ENCODE measurements at regions not wholly inside any gene's neighbourhood (a gene's known extent, or its start where the extent isn't known, plus 50 kb on each side); places are given as distances from the start of the nearest gene placed in this dataset.
"Not testable (repeated sequence)": the region's sequence is repeated elsewhere in the genome, so short reads cannot be mapped to it uniquely, and the experiment has no call there.

DNA sequence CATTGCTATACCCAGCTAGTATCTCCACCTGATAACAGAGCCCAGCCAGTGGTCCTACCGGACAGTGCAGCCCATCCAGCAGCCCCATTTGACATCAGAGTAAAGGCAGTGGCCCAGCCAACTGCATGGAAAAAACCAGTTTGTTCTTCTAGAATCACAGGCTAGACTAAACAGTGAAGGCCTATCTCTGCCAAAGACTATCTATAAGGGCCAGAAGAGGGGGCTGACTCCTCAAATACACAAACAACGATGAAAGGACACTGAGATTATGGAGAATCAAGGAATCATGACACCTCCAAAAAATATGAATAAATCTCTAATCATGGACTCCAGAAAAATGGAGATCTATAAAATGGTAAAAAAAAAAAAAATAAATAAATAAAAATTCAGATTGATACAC is 546.4 kb upstream of the HTR2C start:
- DNase-seq (ENCODE audit: low read depth, low spot score): no peak
- TF ChIP-seq, protein P1, sequence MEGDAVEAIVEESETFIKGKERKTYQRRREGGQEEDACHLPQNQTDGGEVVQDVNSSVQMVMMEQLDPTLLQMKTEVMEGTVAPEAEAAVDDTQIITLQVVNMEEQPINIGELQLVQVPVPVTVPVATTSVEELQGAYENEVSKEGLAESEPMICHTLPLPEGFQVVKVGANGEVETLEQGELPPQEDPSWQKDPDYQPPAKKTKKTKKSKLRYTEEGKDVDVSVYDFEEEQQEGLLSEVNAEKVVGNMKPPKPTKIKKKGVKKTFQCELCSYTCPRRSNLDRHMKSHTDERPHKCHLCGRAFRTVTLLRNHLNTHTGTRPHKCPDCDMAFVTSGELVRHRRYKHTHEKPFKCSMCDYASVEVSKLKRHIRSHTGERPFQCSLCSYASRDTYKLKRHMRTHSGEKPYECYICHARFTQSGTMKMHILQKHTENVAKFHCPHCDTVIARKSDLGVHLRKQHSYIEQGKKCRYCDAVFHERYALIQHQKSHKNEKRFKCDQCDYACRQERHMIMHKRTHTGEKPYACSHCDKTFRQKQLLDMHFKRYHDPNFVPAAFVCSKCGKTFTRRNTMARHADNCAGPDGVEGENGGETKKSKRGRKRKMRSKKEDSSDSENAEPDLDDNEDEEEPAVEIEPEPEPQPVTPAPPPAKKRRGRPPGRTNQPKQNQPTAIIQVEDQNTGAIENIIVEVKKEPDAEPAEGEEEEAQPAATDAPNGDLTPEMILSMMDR (IDR thresholded peaks at IDR 0.05; ENCODE audit: low read depth, low read length): no peak
- H3K4me3 ChIP-seq (ENCODE audit: low read depth, low read length): no peak overlapping the region
- in situ Hi-C loops (cut with HindIII; ENCODE audit: low sequenced_read_pairs): no loop called here

DNA sequence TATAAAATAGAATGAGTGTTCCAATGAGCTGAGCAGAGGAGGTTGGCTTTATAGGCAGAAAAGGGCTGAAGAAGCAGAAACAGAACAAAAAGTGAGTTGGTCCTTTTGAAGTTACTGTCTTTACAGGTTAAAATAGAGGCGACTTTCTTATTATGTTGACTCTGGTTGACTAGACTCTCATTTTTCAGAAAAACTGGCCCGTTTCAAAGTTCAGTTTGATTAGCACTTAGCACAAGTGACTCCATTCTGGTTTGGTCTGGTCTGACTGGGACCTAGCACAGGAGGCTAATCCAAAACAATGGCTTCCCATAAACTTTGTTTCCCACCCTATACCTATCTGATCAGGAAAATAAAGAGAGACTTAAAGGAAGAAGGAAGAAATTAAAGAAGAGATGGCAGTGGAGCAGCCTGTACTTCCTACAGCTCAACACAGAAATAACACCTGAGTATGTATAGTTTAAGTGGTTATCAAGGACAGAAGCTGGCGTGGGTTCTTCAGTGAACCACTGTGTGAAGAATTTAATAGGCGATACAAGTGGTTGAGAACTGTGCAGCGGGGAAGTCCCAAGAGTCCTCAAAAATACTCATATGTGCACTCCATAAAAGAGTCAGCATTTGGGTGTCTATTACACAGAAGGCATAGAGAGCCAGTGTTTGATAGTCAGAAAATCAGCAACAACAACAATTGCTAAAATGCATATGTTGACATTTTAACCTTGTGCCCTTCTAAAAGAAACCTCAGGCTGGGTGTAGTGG is 554.8 kb upstream of the HTR2C start:
- in situ Hi-C loops (cut with HindIII; ENCODE audit: low sequenced_read_pairs): no loop called here
- TF ChIP-seq, protein P1 (IDR thresholded peaks at IDR 0.05; ENCODE audit: low read depth, low read length): no peak
- H3K4me3 ChIP-seq (ENCODE audit: low read depth, low read length): no peak overlapping the region
- no peak for DNase-seq (ENCODE audit: low read depth, low spot score)

DNA sequence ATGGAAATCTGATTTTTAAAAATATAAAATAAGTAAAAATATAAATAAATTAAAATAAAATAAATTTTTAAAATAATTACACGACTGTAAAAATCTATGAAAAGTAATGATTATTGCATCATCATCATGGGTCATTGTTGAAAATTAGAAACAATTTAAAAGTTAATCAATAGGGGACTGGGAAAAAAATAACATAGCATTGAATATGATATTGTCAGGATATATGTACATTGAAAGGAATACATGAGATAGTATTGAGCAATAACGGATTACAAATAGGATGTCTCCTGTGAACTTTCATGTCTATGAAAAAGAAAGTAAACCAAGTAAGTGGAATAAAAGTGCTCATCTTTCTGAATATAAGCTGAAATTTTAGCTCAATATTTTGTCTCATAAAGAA is 566.8 kb upstream of the HTR2C start:
- in situ Hi-C loops (cut with HindIII; ENCODE audit: low sequenced_read_pairs): no loop called here
- H3K4me3 ChIP-seq (ENCODE audit: low read depth, low read length): no peak overlapping the region
- TF ChIP-seq, protein P1 (IDR thresholded peaks at IDR 0.05; ENCODE audit: low read depth, low read length): no peak
- no peak for DNase-seq (ENCODE audit: low read depth, low spot score)

DNA sequence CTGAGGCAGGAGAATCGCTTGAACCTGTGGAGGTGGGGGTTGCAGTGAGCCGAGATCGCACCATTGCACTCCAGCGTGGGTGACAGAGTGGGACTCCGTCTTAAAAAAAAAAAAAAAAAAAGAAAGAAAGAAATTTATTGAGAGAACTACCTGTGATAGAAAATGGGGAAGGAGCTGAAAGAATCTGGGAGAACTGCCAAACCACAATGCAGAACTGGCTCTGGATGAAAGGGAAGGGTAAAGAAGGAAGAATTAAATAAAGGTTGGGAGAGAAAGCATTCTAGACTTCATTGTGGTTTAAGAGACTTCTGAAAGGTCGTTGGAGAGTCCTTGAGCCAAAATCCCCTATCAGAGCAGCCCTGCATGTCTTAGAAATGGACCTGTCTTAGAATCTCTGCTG is 567.9 kb upstream of the HTR2C start:
- in situ Hi-C loops (cut with HindIII; ENCODE audit: low sequenced_read_pairs): no loop called here
- TF ChIP-seq, protein P1 (IDR thresholded peaks at IDR 0.05; ENCODE audit: low read depth, low read length): no peak

DNA sequence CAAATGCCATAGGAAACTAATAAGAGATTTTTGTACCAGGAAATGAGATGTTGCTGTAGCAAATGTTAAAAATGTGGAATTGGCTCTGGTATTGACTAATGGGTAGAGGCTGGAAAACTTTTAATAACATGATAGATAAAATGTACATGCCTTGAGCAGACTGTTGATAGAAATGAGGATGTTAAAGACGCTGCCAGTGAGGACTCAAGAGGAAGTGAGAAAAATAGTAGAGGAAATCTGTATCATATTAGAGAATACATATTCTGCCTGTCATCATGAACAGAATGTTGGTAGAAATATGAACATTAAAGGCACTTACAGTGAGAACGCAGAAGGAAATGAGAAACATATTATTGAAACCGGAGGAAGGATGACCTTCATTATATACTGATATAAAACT is 577.2 kb upstream of the HTR2C start:
- DNase-seq (ENCODE audit: low read depth, low spot score): no peak
- in situ Hi-C loops (cut with HindIII; ENCODE audit: low sequenced_read_pairs): no loop called here

More for the DNA sequence above, 567.9 kb upstream of the HTR2C start:
- H3K4me3 ChIP-seq (ENCODE audit: low read depth, low read length): no peak overlapping the region
- no peak for DNase-seq (ENCODE audit: low read depth, low spot score)

DNA sequence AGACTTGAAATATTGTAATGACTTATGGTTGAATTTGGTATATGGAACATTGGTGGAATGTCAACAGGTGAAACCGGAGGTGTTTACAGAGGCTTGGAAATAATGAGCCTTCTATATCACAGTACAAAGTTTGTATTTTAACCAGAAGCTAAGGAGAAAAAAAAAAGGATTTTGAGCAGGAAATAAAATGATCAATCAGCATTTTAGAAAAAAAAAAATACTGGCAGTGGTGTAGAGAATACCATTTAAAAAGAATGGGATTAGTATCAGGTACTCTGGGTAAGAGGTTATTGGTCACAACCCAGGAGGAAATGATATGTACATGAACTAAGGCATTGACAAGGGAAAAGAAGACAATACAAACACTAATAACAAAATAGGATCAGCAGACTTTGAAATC is 587.1 kb upstream of the HTR2C start:
- TF ChIP-seq, protein P1 (IDR thresholded peaks at IDR 0.05; ENCODE audit: low read depth, low read length): no peak
- no peak overlapping the region for H3K4me3 ChIP-seq (ENCODE audit: low read depth, low read length)
- DNase-seq (ENCODE audit: low read depth, low spot score): no peak
- in situ Hi-C loops (cut with HindIII; ENCODE audit: low sequenced_read_pairs): no loop called here

More for the DNA sequence above, 577.2 kb upstream of the HTR2C start:
- H3K4me3 ChIP-seq (ENCODE audit: low read depth, low read length): no peak overlapping the region
- TF ChIP-seq, protein P1 (IDR thresholded peaks at IDR 0.05; ENCODE audit: low read depth, low read length): no peak

DNA sequence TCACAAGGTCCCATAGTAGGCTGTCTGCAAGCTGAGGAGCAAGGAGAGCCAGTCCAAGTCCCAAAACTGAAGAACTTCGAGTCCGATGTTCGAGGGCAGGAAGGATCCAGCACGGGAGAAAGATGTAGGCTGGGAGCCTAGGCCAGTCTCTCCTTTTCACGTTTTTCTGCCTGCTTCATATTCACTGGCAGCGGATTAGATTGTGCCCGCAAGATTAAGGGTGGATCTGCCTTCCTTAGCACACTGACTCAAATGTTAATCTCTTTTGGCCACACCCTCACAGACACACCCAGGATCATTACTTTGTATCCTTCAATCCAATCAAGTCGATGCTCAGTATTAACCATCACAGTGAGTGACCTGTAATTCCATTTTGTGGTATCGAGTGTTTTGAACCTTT is 592.2 kb upstream of the HTR2C start:
- H3K4me3 ChIP-seq (ENCODE audit: low read depth, low read length); in situ Hi-C loops (cut with HindIII; ENCODE audit: low sequenced_read_pairs); DNase-seq (ENCODE audit: low read depth, low spot score): not testable (repeated sequence)

DNA sequence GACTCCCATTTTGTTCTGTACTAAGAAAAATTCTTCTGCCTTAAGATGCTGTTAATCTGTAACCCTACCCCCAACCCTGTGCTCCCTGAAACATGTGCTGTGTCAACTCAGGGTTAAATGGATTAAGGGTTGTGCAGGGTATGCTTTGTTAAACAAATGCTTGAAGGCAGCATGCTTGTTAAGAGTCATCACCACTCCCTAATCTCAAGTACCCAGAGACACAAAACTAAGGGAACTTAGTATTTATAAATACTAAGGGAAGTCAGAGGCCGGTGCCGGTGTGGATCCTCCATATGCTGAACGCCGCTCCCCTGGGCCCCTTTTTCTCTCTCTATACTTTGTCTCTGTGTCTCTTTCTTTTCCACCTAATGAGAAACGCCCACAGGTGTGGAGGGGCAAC is 593.2 kb upstream of the HTR2C start:
- DNase-seq (ENCODE audit: low read depth, low spot score); in situ Hi-C loops (cut with HindIII; ENCODE audit: low sequenced_read_pairs); H3K4me3 ChIP-seq (ENCODE audit: low read depth, low read length): not testable (repeated sequence)

DNA sequence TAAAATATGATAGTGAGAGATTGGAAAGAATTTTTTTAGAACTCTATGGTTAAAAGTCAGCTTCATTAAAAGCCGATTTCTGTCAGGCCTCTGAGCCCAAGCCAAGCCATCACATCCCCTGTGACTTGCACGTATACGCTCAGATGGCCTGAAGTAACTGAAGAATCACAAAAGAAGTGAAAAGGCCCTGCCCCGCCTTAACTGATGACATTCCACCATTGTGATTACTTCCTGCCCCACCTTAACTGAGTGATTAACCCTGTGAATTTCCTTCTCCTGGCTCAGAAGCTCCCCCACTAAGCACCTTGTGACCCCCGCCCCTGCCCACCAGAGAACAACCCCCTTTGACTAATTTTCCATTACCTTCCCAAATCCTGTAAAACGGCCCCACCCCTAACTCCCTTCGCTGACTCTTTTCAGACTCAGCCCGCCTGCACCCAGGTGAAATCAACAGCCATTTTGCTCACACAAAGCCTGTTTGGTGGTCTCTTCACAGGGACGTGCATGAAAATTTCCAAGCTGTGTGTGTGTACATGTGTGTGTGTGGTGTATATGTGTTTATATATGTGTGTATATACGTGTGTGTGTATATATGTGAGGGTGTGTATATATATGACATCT is 595.5 kb upstream of the HTR2C start:
- DNase-seq (ENCODE audit: low read depth, low spot score); in situ Hi-C loops (cut with HindIII; ENCODE audit: low sequenced_read_pairs): not testable (repeated sequence)

More for the DNA sequence above, 595.5 kb upstream of the HTR2C start:
- not testable (repeated sequence) for H3K4me3 ChIP-seq (ENCODE audit: low read depth, low read length)
